NCI-H2227 (cell line): ENCODE measurements at regions not wholly inside any gene's neighbourhood (a gene's known extent, or its start where the extent isn't known, plus 50 kb on each side); places are given as distances from the start of the nearest gene placed in this dataset.
A peak's percentile ranks its signal among the peaks of the same experiment; 100 is the strongest.

Experiments
- DNase-seq: peaks from one replicate; lab custom pipeline; 2025; ENCODE audit not compliant: unreplicated experiment; lab: John Stamatoyannopoulos, UW

DNA sequence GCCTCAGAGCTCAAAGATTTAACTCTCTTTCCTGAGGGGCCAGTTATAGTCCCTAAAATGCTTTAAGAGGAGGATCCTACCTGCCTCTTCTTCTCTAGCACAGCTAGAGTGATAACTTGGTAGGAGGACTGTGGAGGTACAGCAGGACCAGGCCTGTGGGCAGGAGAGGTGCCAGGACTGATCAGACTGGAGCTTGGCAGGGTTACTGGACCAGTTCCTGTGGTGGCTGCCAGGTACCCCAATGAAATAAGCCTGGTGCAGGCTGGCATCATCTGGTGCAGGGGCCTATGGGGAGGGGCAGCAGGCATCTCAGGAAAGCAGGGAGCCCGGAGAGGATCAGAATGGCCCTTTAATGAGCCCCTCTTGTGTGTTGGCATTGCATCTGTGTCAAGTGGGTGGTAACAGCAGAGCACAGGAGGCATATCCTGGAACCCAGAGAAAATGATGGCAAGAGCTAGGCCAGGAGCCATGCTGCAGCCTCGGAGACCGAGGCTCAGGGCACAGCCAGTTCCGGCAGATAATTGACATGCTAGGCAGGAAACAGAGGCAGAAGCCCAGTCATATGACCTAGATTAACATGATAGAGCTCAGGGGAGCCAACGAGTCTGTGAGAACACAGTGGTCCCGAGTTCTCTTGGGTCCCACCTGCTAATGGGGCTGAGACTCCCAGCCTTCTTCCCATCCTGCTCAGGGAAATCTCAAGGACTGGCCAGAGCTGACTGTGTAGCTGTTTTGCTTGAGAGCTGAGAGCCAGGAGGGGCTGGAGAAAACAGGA is 187.5 kb upstream of the ZBED5 start:
- no peak for DNase-seq

DNA sequence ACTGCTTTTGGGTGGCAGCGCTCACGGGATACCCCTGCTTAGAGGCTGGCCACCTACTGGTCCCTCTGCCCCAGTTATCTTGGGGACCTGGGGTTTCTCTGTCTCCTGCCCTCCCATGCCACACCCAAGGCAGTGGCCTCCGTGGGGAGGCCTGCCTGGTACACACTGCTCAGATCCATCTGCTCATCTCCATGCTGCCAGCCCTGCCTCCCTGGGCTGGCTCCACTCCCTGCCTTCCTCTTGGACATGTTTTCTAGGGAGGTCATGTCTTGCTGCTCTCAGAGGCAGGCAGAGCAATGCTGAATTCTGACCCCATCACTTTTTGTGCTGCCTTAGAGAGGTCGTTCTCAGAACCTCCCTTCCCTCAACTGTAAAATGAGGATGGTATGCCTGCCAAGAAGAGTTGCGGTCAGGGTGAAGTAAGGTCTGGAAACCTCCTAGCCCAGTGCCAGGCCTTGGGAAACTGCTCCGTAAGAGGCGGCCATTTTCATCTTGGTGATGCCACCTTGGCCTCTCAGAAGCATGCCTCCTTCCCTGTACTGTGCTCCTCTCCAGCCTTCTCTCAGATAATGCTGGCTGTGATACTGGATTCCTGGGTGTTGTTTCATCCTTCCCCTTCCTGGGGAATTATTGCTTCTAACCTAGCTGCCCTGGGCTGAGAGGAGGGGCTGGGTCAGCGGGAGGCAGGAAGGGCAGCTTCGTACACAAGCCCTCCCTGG is 186.4 kb upstream of the ZBED5 start:
- no peak for DNase-seq

DNA sequence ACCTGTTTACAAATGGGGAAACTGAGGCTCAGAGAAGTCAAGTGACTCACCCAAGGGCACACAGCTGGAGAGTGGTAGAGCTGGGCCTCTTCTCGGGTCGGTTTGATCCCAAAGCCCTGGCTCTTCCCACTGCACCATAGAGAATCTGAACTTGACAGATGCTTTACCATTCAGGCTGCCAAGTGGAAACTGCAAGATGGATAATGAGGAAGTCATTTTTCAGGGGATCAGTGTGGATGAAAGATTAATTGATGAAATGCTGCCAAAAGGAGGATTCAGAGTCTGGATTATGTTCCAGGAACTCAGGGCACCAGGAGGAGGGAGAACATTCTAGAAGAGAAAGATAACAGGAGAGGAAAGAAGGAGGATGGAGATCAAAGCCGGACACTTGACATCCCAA is 185.9 kb upstream of the ZBED5 start:
- DNase-seq = no peak

DNA sequence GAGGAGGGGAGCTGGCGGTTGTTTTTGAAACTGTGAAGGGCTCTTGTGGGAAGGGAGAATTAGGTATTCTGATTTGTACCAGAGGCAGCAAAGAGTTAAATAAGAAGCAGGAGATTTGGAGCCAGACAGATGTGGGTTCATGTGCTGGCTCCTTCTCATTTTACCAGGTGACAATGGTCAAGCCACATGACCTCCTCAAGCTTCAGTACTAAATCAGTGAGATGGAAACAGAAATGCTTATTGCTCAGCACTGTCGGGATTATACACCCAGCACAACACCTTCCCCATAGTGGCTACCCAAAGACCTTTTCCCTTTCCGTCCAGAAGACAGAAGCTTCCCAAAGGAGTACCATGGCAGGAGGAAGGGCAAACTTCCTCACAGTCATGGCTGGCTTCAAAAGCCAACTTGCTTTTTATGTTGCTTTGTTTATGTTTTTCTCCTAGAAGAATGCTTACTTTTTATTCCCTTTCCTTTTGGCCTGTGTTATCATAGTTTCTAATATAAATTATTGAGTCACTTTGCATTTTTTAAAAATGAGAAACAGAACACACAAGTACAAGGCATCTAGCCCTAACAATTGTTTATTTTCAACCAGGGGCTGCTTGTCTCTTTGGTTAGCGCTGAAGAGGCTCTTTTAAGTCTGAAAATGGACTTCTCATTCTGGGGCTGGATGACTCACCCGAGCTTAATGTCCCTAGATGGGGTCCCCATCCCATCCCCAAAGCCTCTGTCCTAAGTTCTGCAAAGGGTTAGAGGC is 181.5 kb upstream of the ZBED5 start:
- no peak for DNase-seq

DNA sequence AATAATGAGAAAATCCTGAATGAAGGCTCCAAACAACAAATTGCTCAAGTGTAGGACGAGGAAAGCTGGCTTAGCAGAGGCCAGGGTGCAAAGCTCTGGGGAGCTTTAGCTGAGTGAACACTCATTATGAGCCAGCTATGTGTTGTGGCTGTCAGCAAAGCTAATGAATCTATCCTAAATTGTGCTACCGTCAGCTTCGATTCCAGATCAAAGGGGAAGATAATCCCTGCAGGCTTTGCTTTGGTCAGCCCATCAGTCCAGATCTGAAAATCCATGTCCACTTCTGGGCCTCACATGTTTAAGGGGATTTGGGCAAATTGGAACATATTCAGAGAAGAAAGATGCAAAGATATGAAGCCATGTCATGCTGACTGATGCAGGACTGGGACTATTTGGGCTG is 180.9 kb upstream of the ZBED5 start:
- DNase-seq = no peak

DNA sequence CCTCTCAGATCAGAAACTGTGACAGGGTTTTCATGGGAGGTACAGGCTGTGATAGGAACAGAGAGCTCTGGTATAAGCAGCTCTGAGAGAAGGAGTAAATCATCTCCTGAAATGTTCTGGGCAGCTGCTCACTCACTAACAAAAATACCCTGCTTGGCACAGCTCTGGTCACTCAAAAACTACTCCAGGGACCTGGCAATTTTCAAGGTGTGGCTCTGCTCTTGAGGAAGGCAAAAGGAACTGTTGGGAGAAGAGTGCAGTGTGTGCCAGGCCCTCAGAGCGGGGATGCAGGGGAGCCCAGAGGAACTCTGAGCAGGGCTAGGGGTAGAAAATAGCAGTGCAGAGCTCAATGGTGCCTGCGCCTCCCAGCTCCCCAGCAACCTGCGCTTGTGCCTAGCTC is 180.5 kb upstream of the ZBED5 start:
- peak; percentile 18 for DNase-seq

DNA sequence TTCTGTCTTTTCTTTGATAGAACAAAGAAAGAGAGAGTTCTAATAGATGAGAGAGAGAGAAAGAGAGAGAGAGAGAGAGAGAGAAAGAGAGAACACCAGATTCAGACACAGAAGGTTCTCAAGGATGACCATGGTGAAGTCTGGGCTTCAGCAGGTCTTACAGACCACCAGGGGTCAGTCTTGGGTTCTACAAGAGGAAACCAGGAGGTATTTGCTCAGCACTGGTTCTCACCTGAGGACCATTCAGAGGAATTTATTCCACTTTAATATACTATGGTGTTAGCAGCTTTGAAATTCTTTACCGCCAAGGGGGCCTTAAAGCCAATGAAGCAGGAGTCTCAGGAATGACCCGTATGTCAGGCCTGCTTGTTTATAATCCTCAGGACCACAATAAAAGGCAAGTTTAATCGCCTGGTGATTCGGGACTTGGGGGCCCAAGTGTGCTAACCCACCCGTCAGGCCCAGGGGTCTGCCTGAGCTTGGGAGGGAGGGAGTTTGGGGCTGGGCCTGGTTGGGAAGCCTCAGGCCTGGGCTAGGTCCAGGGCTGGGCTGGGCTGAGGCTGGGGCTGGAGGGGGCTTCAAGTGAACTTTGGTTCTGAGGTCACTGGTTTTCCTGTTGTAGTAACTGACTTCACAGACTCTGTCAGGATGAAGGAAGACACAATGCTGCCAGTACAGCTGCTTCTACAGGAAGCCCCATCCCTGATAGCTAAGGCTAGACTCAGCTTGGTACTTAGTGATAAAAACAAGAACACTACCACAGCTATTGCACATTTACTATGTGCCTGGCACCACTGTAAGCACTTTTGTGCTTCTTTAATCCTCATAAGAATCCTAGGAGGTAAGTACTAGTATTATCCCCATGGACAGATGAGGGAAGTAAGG is 179.2 kb upstream of the ZBED5 start:
- DNase-seq = peak; percentile 59

DNA sequence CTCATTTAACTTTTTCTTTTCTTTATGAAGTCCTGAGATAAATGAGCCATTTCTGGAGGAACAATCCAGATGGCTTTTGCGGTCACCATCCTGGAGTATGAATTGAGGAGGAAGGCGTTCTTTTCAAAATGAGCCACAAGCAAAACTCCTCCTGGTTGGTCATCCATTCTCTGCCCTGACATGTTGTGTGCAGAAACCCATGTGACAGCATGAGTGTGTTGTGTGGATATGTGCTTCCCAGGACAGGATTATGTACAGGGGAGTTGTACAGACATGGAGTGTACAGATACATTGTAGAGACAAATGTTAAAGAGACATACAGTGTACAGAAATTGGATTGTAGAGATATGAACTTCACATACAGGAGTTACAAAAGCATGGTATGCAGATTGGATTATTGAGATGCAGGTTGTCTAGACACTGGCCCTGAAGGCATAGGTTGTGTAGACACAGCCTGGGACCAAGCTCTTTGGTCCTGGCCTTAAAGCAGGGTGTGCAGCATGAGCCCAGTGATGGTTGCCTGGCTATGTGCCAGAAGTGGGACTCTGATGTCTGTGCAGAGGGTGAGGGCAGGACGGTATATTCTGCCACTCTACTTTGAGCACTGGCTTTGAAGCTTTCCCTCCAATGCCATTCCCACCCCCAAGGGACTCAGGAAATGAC is 178.5 kb upstream of the ZBED5 start:
- DNase-seq = no peak

DNA sequence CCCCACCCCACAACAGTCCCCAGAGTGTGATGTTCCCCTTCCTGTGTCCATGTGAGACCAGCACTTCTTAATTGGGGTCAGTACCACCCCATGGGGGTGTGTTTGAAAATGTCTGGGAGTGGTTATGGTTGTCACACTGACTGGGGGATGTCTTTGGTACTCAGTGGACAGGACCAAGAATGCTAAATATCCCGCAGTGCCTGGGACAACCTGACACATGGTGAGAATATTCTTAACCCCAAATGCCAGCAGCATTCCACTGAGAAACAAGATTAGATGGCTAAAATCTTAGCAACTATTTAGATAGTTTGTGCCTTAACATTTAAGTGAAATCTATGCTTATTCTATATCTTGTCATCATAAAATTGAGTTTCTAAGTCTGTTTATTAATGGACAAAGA is 177.5 kb upstream of the ZBED5 start:
- DNase-seq = no peak

DNA sequence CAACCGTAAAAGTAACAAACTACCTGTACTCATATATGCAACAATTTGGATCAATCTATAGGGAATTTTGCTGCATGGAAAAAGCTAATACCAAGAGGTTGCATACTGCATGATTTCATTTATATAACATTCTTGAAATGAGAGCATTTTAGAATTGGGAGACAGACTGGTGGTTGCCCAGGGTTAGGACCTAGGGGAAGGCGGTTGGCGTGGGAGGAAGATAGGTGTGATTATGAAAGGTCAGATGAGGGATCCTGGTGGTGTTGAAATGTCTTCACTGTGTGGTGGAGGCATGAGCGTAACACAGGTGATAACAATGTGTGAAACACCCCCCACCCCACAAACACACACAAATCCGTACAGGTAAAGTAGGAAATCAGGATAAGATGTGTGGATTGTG is 176.6 kb upstream of the ZBED5 start:
- no peak for DNase-seq

DNA sequence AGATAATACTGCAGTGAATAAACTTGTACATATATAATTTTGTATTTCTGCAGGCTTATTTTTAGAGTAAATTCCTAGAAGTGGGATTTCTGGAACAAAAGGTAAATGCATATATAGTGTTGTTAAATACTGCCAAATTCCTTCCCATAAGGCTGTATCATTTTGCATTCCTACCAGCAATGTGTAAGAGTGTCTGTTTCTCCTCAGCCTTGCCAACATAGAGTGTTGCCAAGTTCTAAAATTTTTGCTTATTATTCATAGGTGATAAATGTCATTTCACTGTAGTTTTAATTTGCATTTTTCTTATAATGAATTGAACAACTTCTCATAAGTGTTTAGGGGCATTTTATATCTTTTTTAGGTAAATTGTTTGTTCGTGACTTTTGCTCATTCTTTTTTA is 174.2 kb upstream of the ZBED5 start:
- DNase-seq = no peak

DNA sequence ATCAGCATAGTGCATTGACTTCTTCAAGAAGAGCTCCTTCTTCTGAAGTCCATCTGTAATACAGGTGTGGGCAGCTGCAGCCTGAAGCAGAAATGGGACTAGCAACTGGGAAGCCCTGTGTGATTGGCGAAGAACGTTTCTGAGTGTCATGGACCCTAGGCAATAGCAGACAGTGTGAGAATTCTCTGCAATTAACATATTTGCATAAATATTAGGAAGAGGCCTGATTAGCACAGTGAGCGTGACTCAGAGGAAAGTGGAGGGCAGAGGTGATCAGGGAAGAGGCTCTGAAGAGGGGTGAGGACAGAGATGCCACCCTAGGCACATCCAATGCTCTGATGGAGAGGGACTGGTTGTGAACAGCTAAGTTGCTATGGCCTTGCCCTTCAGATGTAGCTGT is 171.2 kb upstream of the ZBED5 start:
- no peak for DNase-seq

DNA sequence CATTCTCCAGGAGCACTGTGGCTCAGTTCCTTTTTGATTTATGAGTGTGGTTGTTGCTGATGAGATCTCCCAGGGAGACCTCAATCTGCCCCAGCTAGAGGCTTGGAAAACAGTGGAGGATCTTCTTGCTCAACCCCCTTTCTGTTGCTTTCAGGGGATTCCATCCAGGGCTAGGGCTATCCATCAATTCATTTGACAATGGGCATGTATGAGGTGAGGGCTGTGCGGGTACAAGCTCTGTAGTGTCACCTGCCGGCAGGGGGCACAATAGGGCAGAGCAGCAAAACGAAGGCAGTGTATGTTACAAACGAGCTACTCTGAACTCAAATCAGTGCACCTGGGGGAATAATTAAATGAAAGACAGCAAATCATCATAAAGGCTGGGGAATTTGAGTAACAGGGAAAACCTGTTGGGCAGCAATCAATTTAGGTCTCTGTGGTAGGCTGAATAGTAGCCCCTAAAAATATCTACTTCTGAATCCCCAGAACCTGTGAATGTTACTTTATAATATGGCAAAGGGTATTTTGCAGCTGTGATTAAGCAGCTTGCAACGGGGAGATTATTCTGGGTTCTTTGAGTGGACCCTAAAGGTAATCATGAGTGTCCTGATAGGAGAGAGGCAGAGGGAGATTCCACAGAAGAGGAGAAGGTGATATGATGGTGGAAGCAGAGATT is 170.3 kb upstream of the ZBED5 start:
- DNase-seq = peak; percentile 57

DNA sequence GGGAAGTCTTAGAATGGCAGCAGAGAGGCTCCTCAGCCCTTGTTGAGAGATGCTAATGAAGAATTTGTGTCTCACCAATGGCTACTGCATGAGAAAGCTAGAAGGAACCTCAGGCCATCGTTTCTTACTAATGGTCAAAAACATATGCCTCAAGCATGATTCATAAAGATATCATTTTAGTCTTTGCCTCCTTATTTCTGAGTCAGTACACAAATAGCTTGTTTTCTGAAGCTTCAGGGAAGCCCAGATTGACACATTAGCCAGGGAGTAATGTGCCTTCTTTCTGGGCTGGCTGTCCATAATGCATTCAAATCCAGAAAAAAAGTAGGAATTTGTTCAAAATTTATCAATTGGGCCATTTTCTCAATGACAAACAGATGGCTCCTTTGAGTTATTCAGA is 169.4 kb upstream of the ZBED5 start:
- DNase-seq = no peak

DNA sequence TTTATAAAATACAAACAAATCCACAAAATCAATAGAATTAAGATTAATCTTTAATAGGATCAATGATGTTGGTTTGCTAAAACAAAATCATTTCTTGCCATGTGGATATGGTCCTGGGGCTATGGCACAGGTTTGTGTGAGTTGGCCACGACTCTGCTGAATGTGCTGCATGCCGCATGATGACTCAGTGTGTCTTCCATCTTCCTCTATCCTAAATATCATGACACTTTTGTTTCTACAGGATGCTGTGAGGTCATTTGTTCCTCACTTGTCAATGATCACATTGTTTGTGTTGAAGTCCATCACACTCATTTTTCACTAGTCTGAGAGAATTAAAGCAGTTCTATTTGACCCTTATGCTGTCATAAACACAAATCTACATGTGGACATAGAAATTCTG is 167.2 kb upstream of the ZBED5 start:
- no peak for DNase-seq

DNA sequence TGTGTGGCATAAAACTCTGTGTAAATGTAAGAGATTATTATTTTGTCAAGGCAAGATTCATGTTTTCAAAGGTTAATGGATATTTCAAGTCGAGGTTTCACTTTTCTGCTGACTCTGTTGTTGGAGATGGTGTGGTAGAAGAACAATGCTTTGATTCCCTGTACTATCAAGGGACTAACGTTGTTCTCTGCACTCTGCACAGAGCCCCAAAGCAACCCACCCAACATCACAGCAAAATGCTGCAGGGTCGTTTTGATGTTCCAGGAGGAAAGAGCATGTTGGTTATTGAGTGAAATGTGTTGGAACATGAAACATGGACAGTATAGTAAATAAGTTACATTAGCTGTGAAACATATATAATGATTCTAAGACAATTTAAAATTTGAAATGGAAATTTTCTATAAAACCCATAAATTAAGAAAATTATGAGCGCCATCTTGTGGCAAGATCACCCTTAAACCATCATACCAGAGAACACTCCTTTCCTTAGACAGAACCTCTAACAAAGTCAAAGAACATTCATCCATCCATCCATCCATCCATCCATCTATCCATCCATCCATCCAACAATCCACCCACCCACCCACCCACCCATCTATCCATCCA is 164.4 kb upstream of the ZBED5 start:
- DNase-seq = peak; percentile 18

DNA sequence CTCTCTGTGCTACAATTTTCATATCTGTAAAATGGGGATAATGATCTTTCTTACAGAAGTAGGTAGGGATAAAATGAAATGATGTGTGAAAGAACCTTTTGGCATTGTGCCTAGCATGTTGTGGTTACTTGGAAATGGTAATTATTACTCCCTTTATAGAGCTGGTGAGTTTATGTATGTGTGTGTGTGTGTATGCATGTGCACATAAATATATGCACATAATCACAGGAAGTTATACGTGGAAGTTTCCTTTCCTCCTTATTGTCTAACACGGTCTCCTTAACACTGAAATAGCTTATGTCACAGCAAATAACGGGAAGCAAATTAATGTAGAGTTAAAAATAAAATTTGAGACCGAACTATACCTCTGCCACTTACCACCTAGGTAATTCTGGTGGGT is 163.7 kb upstream of the ZBED5 start:
- DNase-seq = no peak

DNA sequence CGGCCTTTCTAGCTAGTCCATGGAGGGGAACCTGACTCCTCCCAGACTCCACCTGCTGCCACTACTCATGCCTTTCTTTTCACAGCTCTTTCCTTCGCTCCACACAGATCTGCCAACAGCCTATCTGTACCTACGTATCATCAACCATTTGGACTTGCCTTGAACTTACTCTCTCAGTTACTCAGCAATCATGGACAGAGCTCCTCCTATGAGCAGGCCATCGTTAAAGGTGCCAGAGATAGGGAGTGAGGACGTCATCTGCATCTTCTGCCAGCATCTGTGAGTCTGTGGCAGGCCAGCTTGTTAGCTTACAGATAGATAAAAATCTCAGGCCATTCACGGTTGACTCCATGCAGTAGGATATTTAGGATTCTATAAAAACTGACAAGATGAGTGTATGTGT is 162.9 kb upstream of the ZBED5 start:
- DNase-seq = no peak

DNA sequence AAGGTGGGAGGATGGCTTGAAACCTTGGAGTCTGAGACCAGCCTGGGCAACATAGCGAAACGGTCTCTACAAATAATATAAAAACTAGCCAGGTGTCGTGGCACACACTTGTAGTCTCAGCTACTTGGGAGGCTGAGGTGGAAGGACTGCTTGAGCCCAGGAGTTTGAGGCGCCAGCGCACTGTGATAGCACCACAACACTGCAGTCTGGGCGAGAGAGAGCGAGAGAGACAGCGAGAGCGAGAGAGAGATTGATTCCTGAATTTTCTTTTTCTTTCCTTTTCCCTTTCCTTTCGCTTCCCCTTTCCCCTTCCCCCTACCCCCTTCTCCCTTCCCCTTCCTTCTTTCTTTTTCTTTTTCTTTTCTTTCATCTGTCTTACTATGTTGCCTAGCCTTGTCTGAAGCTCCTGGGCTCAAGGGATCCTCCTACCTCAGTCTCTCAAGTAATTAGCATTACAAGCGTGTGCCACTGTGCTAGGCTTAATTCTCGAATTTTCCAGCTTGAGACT is 162.4 kb upstream of the ZBED5 start:
- no peak for DNase-seq
